Transverse colon (tissue), 4 donors: ENCODE measurements at regions not wholly inside any gene's neighbourhood (a gene's known extent, or its start where the extent isn't known, plus 50 kb on each side); places are given as distances from the start of the nearest gene placed in this dataset.

Experiments used
- POLR2A ChIP-seq: fragments of 450-650 bp; IDR thresholded peaks from one replicate; pipeline ENCODE4 v1.6.1; 2016; ENCODE audit warnings: antibody characterized with exemption, mild to moderate bottlenecking, moderate library complexity
- POLR2AphosphoS5 ChIP-seq, 3 donors: sonication (generic); formaldehyde crosslinking; IDR thresholded peaks; one replicate each; pipeline ENCODE4 v1.6.1; 2016; ENCODE audit warnings: antibody characterized with exemption in 3 of 3
- TF ChIP-seq, protein P1 (sequence below), 5 experiments: fragments of 200-600 bp in 3 of 5; fragments of 450-650 bp in 2 of 5; sonication (generic) in 3 of 5; IDR thresholded peaks; 1 replicate in 2 of 5; 2 replicates in 3 of 5; pipeline ENCODE4 v1.5.1; 2016 to 2017; ENCODE audit warnings: antibody characterized with exemption in 5 of 5, inconsistent platforms in 3 of 5, mild to moderate bottlenecking in 2 of 5, moderate library complexity in 1 of 5

- TF ChIP-seq, protein P1, sequence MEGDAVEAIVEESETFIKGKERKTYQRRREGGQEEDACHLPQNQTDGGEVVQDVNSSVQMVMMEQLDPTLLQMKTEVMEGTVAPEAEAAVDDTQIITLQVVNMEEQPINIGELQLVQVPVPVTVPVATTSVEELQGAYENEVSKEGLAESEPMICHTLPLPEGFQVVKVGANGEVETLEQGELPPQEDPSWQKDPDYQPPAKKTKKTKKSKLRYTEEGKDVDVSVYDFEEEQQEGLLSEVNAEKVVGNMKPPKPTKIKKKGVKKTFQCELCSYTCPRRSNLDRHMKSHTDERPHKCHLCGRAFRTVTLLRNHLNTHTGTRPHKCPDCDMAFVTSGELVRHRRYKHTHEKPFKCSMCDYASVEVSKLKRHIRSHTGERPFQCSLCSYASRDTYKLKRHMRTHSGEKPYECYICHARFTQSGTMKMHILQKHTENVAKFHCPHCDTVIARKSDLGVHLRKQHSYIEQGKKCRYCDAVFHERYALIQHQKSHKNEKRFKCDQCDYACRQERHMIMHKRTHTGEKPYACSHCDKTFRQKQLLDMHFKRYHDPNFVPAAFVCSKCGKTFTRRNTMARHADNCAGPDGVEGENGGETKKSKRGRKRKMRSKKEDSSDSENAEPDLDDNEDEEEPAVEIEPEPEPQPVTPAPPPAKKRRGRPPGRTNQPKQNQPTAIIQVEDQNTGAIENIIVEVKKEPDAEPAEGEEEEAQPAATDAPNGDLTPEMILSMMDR (IDR thresholded peaks at IDR 0.05), result no peak
- TF ChIP-seq POLR2AphosphoS5 (IDR thresholded peaks at IDR 0.05) (no peak), POLR2A (no peak)
These were observed 435.7 kb downstream of the SH3GL2 start for GRCh38 chr9:18014556-18014955.
